ENCODE measurements at regions not wholly inside any gene's neighbourhood (a gene's known extent, or its start where the extent isn't known, plus 50 kb on each side); places are given as distances from the start of the nearest gene placed in this dataset.

- Histone ChIP-seq H3K4me2 (ENCODE audit: low read length) (no peak overlapping the region), H3K4me3 (replicated peaks in 1 of 2; ENCODE audit: low read depth in 1 of 2, low read length in 2 of 2) (no peak overlapping the region), H3K9me3 (ENCODE audit: control insufficient read depth in 1 of 2, insufficient read depth in 1 of 2, low read depth in 1 of 2, low read length in 2 of 2) (no peaks in the 10 kb centered on the region), H3K27me3 (ENCODE audit: insufficient read depth, low read length) (peaks cover 94% of the 10 kb centered on the region), H3K4me1 (ENCODE audit: control insufficient read depth in 1 of 2, insufficient read depth in 2 of 2, low read length in 2 of 2) (no peaks in the 10 kb centered on the region; a peak in 1 of 4 replicates), H2AFZ (ENCODE audit: low read depth, low read length, poor library complexity, severe bottlenecking) (no peak overlapping the region), H3K27ac (ENCODE audit: low read depth, low read length) (no peak overlapping the region), H3K9me2 (ENCODE audit: insufficient read depth) (no peaks in the 10 kb centered on the region), H3K79me2 (ENCODE audit: insufficient read depth, low read length) (no peaks in the 10 kb centered on the region), H4K20me1 (ENCODE audit: insufficient read depth) (no peaks in the 10 kb centered on the region), H3K9ac (ENCODE audit: low read length) (no peak overlapping the region), H3K36me3 (ENCODE audit: control insufficient read depth in 1 of 2, insufficient read depth in 2 of 2, low read length in 2 of 2) (no peaks in the 10 kb centered on the region)
- no TSS peak for BruUV-seq (replicated peaks)
- ChIA-PET RAD21 (ENCODE audit: low non-redundant PET in 1 of 2, low total read pairs in 2 of 2, uncharacterized antibody in 2 of 2, unreplicated experiment in 2 of 2) (no interaction called here), POLR2A (no interaction called here), CTCF (no interaction called here)
- TF ChIP-seq SRF (IDR thresholded peaks at IDR 0.05; ENCODE audit: low read depth) = no peak
- no peak for TF ChIP-seq JUND (IDR thresholded peaks at IDR 0.05)
- no peak for TF ChIP-seq MAX (IDR thresholded peaks at IDR 0.05)
- no peak for TF ChIP-seq ATF3 (IDR thresholded peaks at IDR 0.05)
- no peak for TF ChIP-seq CBX3 (IDR thresholded peaks at IDR 0.05; ENCODE audit: low read depth)
- TF ChIP-seq SIN3A (IDR thresholded peaks at IDR 0.05; ENCODE audit: low read depth) = no peak
- no peak for TF ChIP-seq YY1 (IDR thresholded peaks at IDR 0.05; ENCODE audit: extremely low read depth, insufficient replicate concordance, low read depth, low read length)
- TF ChIP-seq REST (IDR thresholded peaks at IDR 0.05; ENCODE audit: low read depth) = no peak
- no peak for TF ChIP-seq TCF7L2 (IDR thresholded peaks at IDR 0.05; ENCODE audit: borderline replicate concordance, extremely low read depth, insufficient read depth, insufficient read length)
- TF ChIP-seq RAD21 (IDR thresholded peaks at IDR 0.05; ENCODE audit: low read depth) = no peak
- TF ChIP-seq EZH2phosphoT487 (IDR thresholded peaks at IDR 0.05; ENCODE audit: borderline replicate concordance) = no peak
- TF ChIP-seq EGR1 (IDR thresholded peaks at IDR 0.05; ENCODE audit: low read depth) = no peak
- DNase-seq (ENCODE audit: low read depth, low spot score) (no peak), ATAC-seq (no peak)
- intact Hi-C loops (cut with micrococcal nuclease) = no loop called here
Measured at GRCh38 chr1:18021242-18021641, 86.4 kb upstream of the IGSF21 start.

Measured in HCT116 (cell line).